Loucy (cell line): ENCODE measurements at regions not wholly inside any gene's neighbourhood (a gene's known extent, or its start where the extent isn't known, plus 50 kb on each side); places are given as distances from the start of the nearest gene placed in this dataset.

Source experiments
- H2AFZ ChIP-seq: fragments of 200-600 bp; sonication (generic); 2 replicates; pipeline ENCODE4 v1.6.0; 2016; ENCODE audit warnings: antibody characterized with exemption, mild to moderate bottlenecking, low read length, moderate library complexity
- H3F3A ChIP-seq: fragments of 200-600 bp; 2 replicates; pipeline ENCODE4 v1.6.0; 2016; ENCODE audit warnings: antibody characterized with exemption, low read depth, mild to moderate bottlenecking
- H3K27me3 ChIP-seq: fragments of 200-600 bp; sonication (generic); 2 replicates; pipeline ENCODE4 v1.6.1; 2014; ENCODE audit warnings: low read length, mild to moderate bottlenecking; ENCODE audit not compliant: insufficient read depth, poor library complexity, severe bottlenecking
- H3K36me3 ChIP-seq: fragments of 200-600 bp; sonication (generic); 2 replicates; pipeline ENCODE4 v1.6.1; 2016; ENCODE audit warnings: low read length; ENCODE audit not compliant: insufficient read depth
- H3K4me1 ChIP-seq: fragments of 200-600 bp; sonication (generic); 2 replicates; pipeline ENCODE4 v1.5.1; 2014; ENCODE audit warnings: low read length, mild to moderate bottlenecking; ENCODE audit not compliant: insufficient read depth, poor library complexity, severe bottlenecking
- H3K4me2 ChIP-seq: fragments of 200-600 bp; sonication (generic); 2 replicates; pipeline ENCODE4 v1.6.0; 2014; ENCODE audit warnings: antibody characterized with exemption, low read length, low read depth, mild to moderate bottlenecking; ENCODE audit not compliant: poor library complexity, severe bottlenecking
- H3K4me3 ChIP-seq: fragments of 200-600 bp; sonication (generic); 2 replicates; pipeline ENCODE4 v1.5.1; 2014; ENCODE audit warnings: low read length, mild to moderate bottlenecking, mixed read lengths; ENCODE audit not compliant: poor library complexity, severe bottlenecking
- H3K79me2 ChIP-seq: fragments of 200-600 bp; sonication (generic); 2 replicates; pipeline ENCODE4 v1.6.1; 2014; ENCODE audit warnings: low read length; ENCODE audit not compliant: insufficient read depth
- H3K9ac ChIP-seq: fragments of 200-600 bp; sonication (generic); 2 replicates; pipeline ENCODE4 v1.6.0; 2014; ENCODE audit warnings: mild to moderate bottlenecking, low read depth, low read length, moderate library complexity; ENCODE audit not compliant: poor library complexity, severe bottlenecking
- H3K9me2 ChIP-seq: fragments of 200-600 bp; sonication (generic); replicated peaks from 2 replicates; pipeline ENCODE4 v1.6.1; 2016; ENCODE audit warnings: low read depth, low read length, mixed read lengths
- H3K9me3 ChIP-seq: fragments of 200-600 bp; sonication (generic); 2 replicates; pipeline ENCODE4 v1.6.1; 2014; ENCODE audit warnings: mild to moderate bottlenecking, antibody characterized with exemption, low read length, low read depth; ENCODE audit not compliant: insufficient read depth
- H4K20me1 ChIP-seq: fragments of 200-600 bp; sonication (generic); 2 replicates; pipeline ENCODE4 v1.6.0; 2014; ENCODE audit warnings: antibody characterized with exemption, low read length, mild to moderate bottlenecking; ENCODE audit not compliant: insufficient read depth, poor library complexity, severe bottlenecking
- CTCF ChIP-seq: fragments of 200-600 bp; sonication (generic); conservative IDR thresholded peaks from 2 replicates; pipeline ENCODE4 v1.5.1; 2014; ENCODE audit warnings: mild to moderate bottlenecking, antibody characterized with exemption, low read length
- EZH2phosphoT487 ChIP-seq: fragments of 200-600 bp; IDR thresholded peaks from 2 replicates; pipeline ENCODE4 v1.6.1; 2018; ENCODE audit warnings: antibody characterized with exemption, mild to moderate bottlenecking, moderate library complexity, borderline replicate concordance

GRCh38 chr1:200354243-200354642, 55.6 kb downstream of the ZNF281 start:
- Histone ChIP-seq H3K79me2 (no peaks in the 10 kb centered on the region), H3K4me1 (peaks cover 32% of the 10 kb centered on the region), H2AFZ (peak overlapping the region; percentile 38; the same call in 1 of the 2 replicates), H3F3A (no peaks in the 10 kb centered on the region), H3K4me3 (no peak overlapping the region), H3K4me2 (peak overlapping the region; percentile 1), H3K9me2 (no peaks in the 10 kb centered on the region), H3K36me3 (no peaks in the 10 kb centered on the region), H4K20me1 (no peaks in the 10 kb centered on the region), H3K9me3 (no peaks in the 10 kb centered on the region), H3K27me3 (no peaks in the 10 kb centered on the region), H3K9ac (no peak overlapping the region)
- TF ChIP-seq EZH2phosphoT487, result no peak
- no peak for TF ChIP-seq CTCF

DNA sequence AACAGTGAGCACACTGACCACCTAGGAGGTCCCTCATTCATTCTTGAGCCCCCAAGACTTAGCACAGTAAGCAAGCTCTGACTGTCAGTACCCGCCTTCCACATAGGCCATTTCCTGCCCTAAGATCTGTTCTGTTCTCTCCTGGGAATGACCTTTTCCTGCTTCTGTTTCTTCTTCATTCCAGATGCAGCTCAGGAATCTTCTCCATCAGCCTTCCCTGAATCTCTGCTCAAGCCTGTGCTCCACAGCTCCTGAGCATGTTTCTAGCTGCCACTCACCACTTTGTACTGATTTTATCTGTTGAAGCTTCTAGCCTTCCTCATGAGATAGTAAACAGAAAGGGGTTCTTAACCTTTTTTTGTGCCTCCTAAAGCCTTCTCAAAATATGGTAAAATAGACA, 56.6 kb downstream of the ZNF281 start:
- peak overlapping the region; percentile 6 for H3K4me2 ChIP-seq

DNA sequence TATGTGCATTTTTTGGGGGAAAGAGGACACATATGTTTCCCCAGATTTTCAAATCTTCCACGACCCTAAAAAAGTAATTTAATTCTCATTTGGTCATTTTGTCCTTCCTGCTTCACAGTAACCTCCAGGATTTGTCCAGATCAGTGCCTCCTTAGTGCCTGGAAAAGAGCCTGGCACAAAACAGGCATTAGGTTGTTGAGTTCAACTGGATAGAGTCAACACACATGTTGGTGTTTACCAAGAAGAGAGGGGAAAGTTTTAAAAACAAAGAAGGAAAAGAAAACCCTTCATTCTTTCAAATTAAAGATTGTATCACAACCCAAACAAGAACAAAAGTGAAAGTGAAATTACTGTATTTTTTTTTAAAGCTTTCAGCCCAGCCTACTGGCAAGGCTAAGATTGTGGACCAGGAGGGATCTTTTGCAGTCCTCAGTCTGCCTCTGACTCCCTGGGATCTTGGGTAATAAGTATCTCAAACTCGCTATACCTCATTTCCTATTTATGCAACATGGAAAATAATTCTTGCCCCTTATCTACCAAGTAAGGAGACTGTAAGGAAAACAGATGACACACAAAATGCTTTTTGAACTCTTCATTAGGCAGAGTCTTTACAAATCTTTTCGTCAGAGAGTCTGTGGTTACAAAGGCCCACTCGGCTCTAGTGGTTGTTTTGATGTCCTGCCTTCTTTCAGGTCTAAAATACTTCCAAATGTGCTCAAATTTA, 57.8 kb downstream of the ZNF281 start:
- peak overlapping the region; percentile 81 for H2AFZ ChIP-seq
- no peaks in the 10 kb centered on the region for H3K36me3 ChIP-seq
- no peaks in the 10 kb centered on the region for H4K20me1 ChIP-seq
- peaks cover 32% of the 10 kb centered on the region for H3K4me1 ChIP-seq
- peak overlapping the region; percentile 57 for H3K4me3 ChIP-seq
- TF ChIP-seq EZH2phosphoT487 (no peak), CTCF (0 out of 2 replicates have a peak, but pooled peaks have one; percentile 19)
- no peaks in the 10 kb centered on the region for H3K9me2 ChIP-seq
- no peaks in the 10 kb centered on the region for H3K9me3 ChIP-seq
- H3K27me3 ChIP-seq, result no peaks in the 10 kb centered on the region
- H3K79me2 ChIP-seq, result no peaks in the 10 kb centered on the region
- H3K9ac ChIP-seq, result peak overlapping the region; percentile 25
- no peaks in the 10 kb centered on the region for H3F3A ChIP-seq
- peak overlapping the region; percentile 59 for H3K4me2 ChIP-seq

More for the DNA sequence above, 56.6 kb downstream of the ZNF281 start:
- Histone ChIP-seq H2AFZ (peak overlapping the region; percentile 22; the same call in 1 of the 2 replicates), H3K4me1 (peaks cover 32% of the 10 kb centered on the region), H3K4me3 (no peak overlapping the region), H4K20me1 (no peaks in the 10 kb centered on the region), H3K27me3 (no peaks in the 10 kb centered on the region), H3K9me2 (no peaks in the 10 kb centered on the region), H3K36me3 (no peaks in the 10 kb centered on the region), H3K9ac (no peak overlapping the region), H3F3A (no peaks in the 10 kb centered on the region), H3K9me3 (no peaks in the 10 kb centered on the region), H3K79me2 (no peaks in the 10 kb centered on the region)
- TF ChIP-seq EZH2phosphoT487 (no peak), CTCF (no peak)
